Sigmoid colon (tissue), 6 donors: ENCODE measurements at regions not wholly inside any gene's neighbourhood (a gene's known extent, or its start where the extent isn't known, plus 50 kb on each side); places are given as distances from the start of the nearest gene placed in this dataset.

Source experiments
- DNase-seq: peaks from one replicate; pipeline ENCODE4 v3.0.0-alpha.2; 2019
- H3K27ac ChIP-seq, 4 donors: fragments of 200-600 bp; sonication (generic); one replicate each; pipeline ENCODE4 v1.5.1; 2016 to 2019; ENCODE audit warnings: mild to moderate bottlenecking in 1 of 4
- H3K27me3 ChIP-seq, 3 donors: fragments of 200-600 bp; sonication (generic); one replicate each; pipeline ENCODE4 v1.5.1; 2019; ENCODE audit warnings: mild to moderate bottlenecking in 1 of 3
- H3K36me3 ChIP-seq, 4 donors: fragments of 200-600 bp; sonication (generic); one replicate each; pipeline ENCODE4 v1.5.1; 2016 to 2019
- H3K4me1 ChIP-seq, 4 donors: fragments of 200-600 bp; sonication (generic); one replicate each; pipeline ENCODE4 v1.5.1; 2017 to 2019
- H3K4me3 ChIP-seq, 4 donors: fragments of 200-600 bp; sonication (generic); one replicate each; pipeline ENCODE4 v1.5.1; 2017 to 2019; ENCODE audit warnings: mild to moderate bottlenecking in 2 of 4, moderate library complexity in 1 of 4
- H3K9me3 ChIP-seq, 4 donors: fragments of 200-600 bp in 3 of 4; sonication (generic) in 3 of 4; one replicate each; pipeline versions ENCODE4 v1.5.1 to v1.6.1; 2013 to 2019
- CTCF ChIP-seq, 4 experiments: fragments of 450-650 bp in 3 of 4; fragments of 200-600 bp in 1 of 4; IDR thresholded peaks; one replicate each; pipeline ENCODE4 v1.5.1; 2016 to 2019; ENCODE audit warnings: antibody characterized with exemption in 4 of 4, mild to moderate bottlenecking in 3 of 4, moderate library complexity in 2 of 4
- EP300 ChIP-seq, 4 donors: sonication (generic); formaldehyde crosslinking; IDR thresholded peaks; one replicate each; pipeline ENCODE4 v1.6.1; 2017; ENCODE audit warnings: antibody characterized with exemption in 4 of 4
- POLR2A ChIP-seq, 2 donors: fragments of 450-650 bp; IDR thresholded peaks; one replicate each; pipeline ENCODE4 v1.6.1; 2016; ENCODE audit warnings: antibody characterized with exemption in 2 of 2, mild to moderate bottlenecking in 2 of 2, moderate library complexity in 2 of 2
- POLR2AphosphoS5 ChIP-seq, 4 donors: sonication (generic); formaldehyde crosslinking; IDR thresholded peaks; one replicate each; pipeline ENCODE4 v1.6.1; 2017; ENCODE audit warnings: antibody characterized with exemption in 4 of 4
- WGBS, 2 donors: extraction: QIAGEN DNeasy Blood & Tissue Kit; methylation state at CpG; one replicate each; pipeline ENCODE4 v1.1.7; 2013; 5-methylcytosine and 5-hydroxymethylcytosine counted together
- intact Hi-C: fragments of 100-400 bp; cut with DNase I; formaldehyde crosslinking; loops from one replicate; pipeline ENCODE4 v1.15.1; 2023
- donor health status: healthy with polysubstance abuse.
- donor health status: healthy.

GRCh38 chr5:114928644-114929462 is 240.9 kb downstream of the TRIM36 start:
- H3K9me3 ChIP-seq: no peaks in the 10 kb centered on the region
- H3K4me3 ChIP-seq: no peak overlapping the region
- no peaks in the 10 kb centered on the region for H3K4me1 ChIP-seq
- 85 to 87% methylated on average over 32 of the region's 32 CpGs for WGBS, 2 donors
- DNase-seq: no peak
- intact Hi-C loops: no loop called here
- no peak for TF ChIP-seq POLR2A (IDR thresholded peaks at IDR 0.05)
- no peak for TF ChIP-seq EP300 (IDR thresholded peaks at IDR 0.05)
- no peak for TF ChIP-seq POLR2AphosphoS5 (IDR thresholded peaks at IDR 0.05)
- TF ChIP-seq CTCF (IDR thresholded peaks at IDR 0.05): no peak
- H3K27me3 ChIP-seq: no peaks in the 10 kb centered on the region
- H3K27ac ChIP-seq: no peak overlapping the region
- no peaks in the 10 kb centered on the region for H3K36me3 ChIP-seq

GRCh38 chr5:114924769-114925168 is 244.9 kb downstream of the TRIM36 start:
- intact Hi-C loops: no loop called here
- Histone ChIP-seq H3K4me3 (no peak overlapping the region), H3K9me3 (no peaks in the 10 kb centered on the region), H3K27ac (no peak overlapping the region), H3K36me3 (no peaks in the 10 kb centered on the region), H3K27me3 (no peaks in the 10 kb centered on the region), H3K4me1 (no peaks in the 10 kb centered on the region)
- WGBS, 2 donors: 94 to 100% methylated on average over 4 of the region's 4 CpGs
- DNase-seq: no peak
- no peak for TF ChIP-seq EP300 (IDR thresholded peaks at IDR 0.05)
- TF ChIP-seq POLR2AphosphoS5 (IDR thresholded peaks at IDR 0.05): no peak
- TF ChIP-seq POLR2A (IDR thresholded peaks at IDR 0.05): no peak
- no peak for TF ChIP-seq CTCF (IDR thresholded peaks at IDR 0.05)

- intact Hi-C loops: no loop called here
- H3K27ac ChIP-seq: no peak overlapping the region
- no peak for DNase-seq
- H3K36me3 ChIP-seq: no peaks in the 10 kb centered on the region
- WGBS, 2 donors: 71 to 84% methylated on average over 4 of the region's 4 CpGs
- no peak overlapping the region for H3K4me3 ChIP-seq
- H3K4me1 ChIP-seq: no peaks in the 10 kb centered on the region
- TF ChIP-seq POLR2A (IDR thresholded peaks at IDR 0.05) (no peak), POLR2AphosphoS5 (IDR thresholded peaks at IDR 0.05) (no peak), CTCF (IDR thresholded peaks at IDR 0.05) (no peak), EP300 (IDR thresholded peaks at IDR 0.05) (no peak)
- peaks cover 0 to 6% (median 1%) of the 10 kb centered on the region in 4 donors for H3K9me3 ChIP-seq
- no peaks in the 10 kb centered on the region for H3K27me3 ChIP-seq
These were observed 257.4 kb downstream of the TRIM36 start for GRCh38 chr5:114912189-114912920.

- Histone ChIP-seq H3K4me1 (no peaks in the 10 kb centered on the region), H3K27ac (no peak overlapping the region), H3K27me3 (no peaks in the 10 kb centered on the region), H3K4me3 (no peak overlapping the region), H3K9me3 (peaks cover 0 to 6% (median 1%) of the 10 kb centered on the region in 4 donors), H3K36me3 (no peaks in the 10 kb centered on the region)
- TF ChIP-seq CTCF (IDR thresholded peaks at IDR 0.05) (no peak), POLR2A (IDR thresholded peaks at IDR 0.05) (no peak), EP300 (IDR thresholded peaks at IDR 0.05) (no peak), POLR2AphosphoS5 (IDR thresholded peaks at IDR 0.05) (no peak)
- intact Hi-C loops: no loop called here
- DNase-seq: no peak
These were observed 259.0 kb downstream of the TRIM36 start for GRCh38 chr5:114910727-114911126.
